ENCODE measurements at regions not wholly inside any gene's neighbourhood (a gene's known extent, or its start where the extent isn't known, plus 50 kb on each side); places are given as distances from the start of the nearest gene placed in this dataset.
"Not testable (repeated sequence)": the region's sequence is repeated elsewhere in the genome, so short reads cannot be mapped to it uniquely, and the experiment has no call there.

DNA sequence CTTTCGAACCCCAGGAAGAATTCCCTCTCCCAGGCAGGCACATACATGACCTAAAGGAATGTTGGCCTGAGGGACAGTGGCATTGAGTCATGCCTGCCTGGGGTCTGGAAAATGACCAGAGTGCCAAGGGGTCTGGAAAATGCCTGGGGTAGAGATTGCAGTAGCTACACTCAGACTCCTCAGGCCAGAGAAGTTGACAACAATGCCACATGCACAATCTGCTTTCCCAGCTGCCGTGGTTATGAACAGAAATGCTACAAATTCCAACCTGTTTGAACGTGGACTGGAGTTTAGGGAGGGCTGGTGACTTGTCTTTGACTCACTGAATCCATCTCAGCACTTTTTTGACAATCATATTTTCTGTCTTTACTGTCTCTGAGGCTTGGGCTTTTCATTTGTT is 250.0 kb downstream of the ABCC12 start:
- no peak for DNase-seq

DNA sequence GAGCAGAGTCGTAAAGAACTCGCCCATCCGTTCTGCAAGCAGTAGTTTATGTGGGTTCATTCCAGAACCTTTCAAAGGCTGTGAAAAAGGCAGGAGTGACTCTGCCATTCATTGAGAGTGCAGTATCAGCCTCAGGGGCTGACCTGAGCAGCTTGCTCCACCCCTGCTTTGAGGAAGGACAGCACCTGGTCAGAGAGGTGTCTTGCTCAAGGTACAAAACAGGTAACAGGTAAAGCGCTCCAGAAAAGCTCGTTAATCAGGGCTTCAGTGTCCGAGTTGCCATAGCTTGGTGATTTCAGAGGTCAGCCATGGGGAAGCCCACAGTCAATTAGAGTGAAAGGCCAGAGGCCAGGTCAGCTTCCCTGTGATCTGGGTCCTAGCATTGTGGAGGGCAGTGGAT is 251.1 kb downstream of the ABCC12 start:
- no peak for DNase-seq

DNA sequence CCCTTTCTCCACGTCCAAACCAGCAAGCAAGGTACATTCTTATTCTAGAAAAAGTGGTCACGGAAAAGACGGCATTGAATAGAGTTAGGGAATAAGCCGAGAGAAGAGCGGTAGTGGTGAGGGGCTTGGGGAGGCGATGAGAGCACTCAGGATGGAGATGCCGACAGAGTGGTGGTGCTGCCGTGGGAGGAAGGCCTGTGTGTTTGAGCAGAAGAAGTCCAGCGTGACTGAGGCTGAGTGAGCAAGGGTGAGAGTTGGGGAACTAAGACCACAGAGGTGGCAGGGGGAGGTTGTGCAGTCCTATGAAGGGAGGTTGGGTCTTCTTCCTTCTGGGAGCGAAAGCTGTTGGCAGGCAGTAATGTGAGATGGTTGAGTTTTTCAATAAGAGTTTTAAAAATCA is 252.3 kb downstream of the ABCC12 start:
- DNase-seq = no peak

DNA sequence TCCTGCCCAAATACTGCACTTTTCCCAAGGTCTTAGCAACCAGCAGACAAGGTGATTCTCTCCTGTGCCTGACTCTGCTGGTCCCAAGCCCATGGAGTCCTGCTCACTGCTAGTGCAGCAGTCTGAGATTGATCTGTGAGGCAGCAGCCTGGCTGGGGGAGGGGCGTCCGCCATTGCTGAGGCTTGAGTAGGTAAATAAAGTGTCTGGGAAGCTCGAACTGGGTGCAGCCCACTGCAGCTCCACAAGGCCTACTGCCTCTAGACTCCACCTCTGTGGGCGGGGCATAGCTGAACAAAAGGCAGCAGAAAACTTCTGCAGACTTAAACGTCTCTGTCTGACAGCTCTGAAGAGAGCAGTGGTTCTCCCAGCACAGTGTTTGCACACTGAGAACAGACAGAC is 258.7 kb downstream of the ABCC12 start:
- DNase-seq = not testable (repeated sequence)

DNA sequence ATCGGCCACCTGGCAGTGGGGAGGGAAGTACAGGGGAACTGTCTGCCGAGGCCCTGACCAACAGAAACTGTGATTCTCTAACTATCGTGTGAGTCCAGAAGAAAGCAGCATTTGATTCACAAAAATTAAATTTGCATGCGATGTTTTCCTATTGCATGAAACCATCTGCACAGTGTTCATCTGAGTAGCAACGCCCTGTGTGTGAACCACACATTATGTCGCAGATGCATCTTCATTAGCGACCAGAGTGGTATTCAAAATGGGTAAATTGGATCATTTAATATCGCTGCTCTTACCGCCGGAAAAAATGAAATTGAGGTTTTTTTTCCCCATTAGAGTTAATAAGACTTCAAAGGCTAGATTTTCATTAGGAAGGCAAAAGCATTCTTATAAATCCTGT is 260.6 kb downstream of the ABCC12 start:
- no peak for DNase-seq

DNA sequence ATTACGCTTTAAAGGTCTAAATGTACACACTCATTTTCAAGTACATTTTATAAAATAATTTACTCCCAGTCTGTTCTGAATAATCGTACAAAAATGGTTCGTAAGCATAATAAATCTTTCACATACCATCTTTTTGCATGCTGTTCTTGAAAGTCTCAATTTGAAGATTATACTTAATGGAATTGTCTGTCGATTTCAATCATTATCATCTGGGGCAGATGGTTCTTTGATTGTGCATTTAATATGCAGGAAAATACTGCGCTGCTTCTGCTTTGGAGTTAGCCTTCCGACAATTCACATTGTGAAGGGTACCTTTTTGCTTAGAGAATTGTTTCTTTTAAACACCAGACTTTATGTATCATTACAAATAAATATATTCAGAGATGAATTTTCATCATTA is 262.8 kb downstream of the ABCC12 start:
- DNase-seq = no peak

DNA sequence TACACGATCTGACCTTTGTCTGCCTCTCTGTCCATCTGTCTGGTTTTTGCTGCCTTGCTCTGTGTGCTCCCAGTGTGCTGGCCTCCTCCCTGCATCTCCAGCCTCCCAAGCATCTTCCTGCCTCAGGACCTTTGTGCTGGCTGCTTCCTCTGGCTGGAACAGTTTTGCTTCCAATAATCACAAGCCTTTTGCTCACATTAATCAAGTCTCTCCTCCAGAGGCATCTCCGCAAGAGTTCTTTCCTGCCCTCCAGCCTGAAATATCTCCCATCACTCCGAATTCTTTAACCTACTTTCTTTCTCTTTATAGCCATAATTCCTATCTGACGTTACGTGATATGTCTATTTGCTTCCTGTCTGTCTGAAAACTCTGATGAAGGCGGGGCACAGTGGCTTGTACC is 267.1 kb downstream of the ABCC12 start:
- DNase-seq = no peak

DNA sequence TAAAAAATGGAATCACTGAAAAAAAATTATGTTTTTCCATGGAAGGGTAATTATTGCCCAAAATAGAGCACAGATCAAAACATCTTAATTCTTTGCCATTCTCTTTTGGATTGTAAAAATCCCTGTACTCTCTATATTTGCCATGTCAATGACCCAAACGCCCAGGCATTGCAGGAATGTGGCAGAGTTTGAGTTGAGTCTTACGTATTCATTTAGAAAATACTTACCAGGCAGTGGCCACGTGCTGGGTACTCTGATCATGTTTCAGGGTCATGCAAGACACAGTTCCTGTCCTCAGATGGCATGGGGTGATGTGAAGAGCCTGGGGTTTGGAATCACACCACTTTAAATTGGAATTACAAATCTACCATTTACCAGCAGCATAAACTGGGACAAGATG is 267.7 kb downstream of the ABCC12 start:
- no peak for DNase-seq

DNA sequence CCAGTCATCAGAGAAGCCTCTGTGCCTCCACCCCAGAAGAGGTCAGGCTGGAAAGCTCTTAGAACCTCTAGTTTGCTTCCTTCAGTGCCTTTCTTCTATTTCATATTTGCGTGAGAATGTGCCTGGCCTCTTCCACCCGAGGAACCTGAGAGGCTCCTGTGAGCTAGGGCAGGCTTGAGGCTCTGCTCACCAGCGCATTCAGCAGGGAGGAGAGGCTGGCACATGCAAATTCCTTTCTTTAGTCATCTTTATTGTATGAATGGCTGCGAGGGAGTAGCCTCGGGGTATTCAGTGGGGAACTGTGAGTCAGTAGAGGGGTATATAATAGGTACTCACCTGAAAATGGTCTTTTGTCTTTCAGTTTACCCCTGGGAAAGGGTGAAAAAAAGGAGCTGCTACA is 268.3 kb downstream of the ABCC12 start:
- no peak for DNase-seq

DNA sequence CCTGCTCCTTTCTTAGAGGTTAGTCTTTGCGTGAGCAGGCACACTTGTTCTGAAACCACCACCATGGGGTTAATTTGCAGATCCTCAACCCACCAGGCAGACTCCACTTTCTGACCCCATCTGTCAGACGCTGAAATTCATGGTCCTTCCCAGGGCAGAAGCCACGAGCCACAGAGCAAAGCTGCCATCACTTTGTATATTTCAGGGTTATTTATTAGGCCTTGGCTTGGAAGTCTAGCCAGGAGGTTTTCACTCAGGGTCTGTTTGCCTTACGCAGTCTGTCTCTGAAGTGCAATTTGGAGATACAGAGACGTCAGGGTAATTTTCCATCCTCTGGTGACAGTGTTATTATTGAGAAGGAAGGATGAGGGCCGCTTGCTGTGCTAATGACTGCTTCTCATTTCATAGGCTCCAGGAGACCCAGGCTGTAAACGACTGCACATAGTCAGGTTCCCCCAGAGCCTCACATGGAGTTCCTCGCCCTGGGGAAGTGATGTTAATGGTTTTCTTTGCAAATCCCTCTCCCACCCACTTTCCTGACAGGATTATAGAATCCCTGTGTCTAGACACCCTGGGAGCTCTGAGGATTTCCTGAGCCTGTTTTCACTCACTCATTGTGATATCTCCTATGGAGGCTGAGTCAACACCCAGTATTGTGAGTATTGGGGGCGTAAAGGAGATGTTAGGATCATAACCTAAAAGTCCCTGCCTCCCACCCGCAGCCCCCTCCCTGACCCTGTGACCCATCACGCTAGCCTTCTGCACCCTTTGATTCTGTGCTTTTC is 269.0 kb downstream of the ABCC12 start:
- peak; percentile 33 for DNase-seq

DNA sequence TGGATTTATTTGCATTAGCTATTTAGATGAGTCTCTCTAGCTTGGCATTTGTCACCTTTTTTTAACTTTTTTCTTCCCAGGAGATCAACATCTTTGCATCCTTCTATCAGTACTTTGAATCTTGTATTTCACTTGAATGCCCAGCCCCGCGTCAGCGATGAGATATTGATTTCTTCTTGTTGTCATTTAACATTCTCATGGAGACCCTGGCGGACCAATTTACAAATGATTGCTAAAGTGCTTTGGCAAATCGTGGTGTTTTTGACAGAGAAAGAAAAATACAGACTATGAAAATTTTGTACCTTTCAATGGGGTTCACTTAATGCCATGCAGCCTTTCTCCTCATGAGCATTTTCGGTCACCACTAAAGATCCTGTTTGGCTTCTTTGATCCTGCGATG is 269.7 kb downstream of the ABCC12 start:
- DNase-seq = no peak

DNA sequence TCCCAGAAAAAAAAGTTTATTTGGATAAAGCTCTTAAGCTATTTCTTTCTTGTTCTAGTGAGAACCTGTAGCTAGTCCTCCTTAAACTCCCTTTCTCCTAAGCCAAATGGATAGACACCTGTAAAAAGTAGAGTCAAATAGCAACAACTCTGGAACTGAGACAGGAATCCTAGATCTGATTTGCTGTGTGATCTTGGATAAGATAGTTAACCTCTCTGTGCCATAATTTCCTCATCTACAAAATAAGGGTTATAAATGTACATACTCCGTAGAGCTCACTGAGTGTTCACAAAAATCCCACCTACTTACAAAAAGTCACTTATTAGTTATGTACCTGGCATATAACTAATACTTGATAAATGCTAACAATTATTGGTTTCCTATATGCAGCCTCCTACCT is 270.3 kb downstream of the ABCC12 start:
- DNase-seq = no peak

DNA sequence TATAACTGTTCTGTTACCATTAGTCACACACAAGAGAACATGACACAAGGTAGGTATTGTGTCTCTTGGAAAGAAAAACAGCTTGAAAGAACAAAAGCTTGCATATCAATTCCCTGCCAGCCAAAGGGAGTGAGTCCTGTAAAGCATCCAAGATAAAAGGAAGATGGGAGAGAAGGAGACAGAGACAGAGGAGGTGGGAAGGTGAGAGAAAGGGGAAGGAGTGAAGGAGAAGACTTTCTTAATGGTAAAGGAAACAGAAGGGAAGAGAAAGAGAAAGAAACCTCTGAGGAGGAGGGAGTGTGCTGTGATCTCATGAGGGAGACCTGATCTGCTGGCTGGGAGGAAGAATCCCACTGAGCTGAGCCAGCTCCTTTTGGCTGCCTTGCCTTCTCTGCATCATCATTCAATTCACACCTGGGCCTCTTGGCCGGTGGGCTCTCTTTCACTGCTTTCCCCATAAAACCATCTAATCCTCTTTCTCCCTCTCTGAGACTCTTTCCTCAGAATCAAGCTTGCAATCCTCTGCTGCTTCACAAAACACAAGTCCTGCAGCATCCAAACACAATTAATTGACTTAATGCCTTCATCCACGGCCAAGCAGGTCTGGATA is 271.6 kb downstream of the ABCC12 start:
- DNase-seq = no peak

DNA sequence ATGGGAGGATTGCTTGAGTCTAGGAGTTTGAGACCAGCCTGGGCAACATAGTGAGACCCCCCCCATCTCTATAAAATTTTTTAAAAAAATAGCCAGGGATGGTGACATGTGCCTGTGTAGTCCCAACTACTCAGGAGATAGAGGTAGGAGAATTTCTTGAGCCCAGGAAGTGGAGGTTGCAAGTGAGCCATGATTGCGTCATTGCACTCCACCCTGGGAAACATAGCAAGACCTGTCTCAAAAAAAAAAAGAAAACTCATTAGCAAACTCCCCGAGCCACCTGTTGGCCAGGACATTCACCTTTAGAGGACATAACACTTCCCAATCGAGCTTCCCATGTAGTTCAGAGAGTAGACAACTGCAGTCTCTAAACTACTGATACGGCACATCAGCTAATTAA is 274.2 kb downstream of the ABCC12 start:
- DNase-seq = no peak

DNA sequence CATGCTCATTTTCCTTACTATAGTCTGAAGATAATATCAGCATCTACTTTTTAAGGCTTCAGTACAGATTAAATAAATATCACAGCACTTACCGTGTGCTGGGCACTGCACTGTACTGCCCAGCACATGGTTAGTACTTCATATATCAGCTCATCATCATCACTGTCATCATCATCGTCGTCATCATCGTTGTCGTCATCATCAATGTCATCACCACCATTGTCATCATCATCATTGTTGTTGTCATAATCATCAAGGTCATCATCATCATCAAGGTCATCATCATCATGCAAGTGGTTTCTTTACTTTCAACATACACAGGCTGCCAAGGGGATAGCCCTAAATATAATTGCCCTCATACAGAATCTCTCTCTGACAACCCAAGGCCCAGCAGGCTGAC is 275.1 kb downstream of the ABCC12 start:
- no peak for DNase-seq

DNA sequence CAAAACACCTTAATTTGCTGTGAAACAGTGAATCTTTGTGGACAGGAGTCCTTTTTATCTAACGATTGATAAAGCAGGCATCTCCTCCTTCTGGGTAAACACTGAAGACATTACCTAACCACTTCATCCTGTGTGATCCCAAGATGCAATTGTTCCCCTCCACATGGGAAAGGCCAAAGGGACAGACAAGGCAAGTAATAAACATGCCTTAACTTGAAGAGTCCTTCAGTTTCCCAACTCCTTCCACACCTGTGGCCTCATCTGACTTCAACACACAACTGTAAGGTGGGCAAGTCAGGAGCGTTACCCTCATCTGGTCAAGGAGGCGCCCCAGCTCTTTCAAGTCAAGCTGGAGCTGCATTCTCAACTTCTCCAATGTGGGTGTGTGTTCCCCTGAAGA is 278.6 kb downstream of the ABCC12 start:
- no peak for DNase-seq

DNA sequence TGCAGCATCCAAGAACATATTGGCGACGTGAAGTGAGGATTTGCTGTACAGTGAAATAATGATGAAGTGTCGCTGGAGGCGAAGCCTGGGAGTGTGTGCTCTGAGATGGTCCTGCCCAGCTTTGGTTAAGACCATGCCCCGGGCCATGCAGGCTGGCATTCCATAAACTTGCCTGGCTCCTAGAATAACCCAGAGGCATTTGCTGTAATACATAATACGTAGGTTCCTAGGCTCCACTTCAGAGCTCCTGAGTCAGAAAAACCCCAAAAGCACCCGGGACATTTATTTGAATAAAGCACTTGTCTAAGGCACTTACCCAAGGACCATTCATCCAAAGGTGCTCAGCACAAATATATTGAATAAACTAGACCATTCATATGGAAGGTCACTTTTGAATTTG is 279.3 kb downstream of the ABCC12 start:
- no peak for DNase-seq

DNA sequence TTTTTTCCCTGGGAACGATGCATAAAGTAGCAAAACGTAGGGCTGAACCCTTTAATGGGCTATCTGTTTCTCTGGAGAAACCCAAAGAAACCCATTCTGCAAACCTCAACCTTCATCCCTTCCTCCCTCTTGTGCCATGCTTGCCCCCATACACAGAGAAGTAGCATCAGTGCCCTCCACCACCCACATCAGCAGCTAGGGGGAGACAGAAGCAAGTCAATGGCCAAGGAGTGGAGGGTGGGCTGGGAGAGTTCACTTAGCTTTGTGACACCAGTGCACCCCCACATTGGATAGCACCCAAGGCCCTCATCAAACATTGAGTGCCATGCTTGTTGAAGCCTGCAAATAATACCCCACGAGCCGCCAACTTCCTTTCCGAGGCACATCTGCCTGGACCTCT is 282.4 kb downstream of the ABCC12 start:
- no peak for DNase-seq

DNA sequence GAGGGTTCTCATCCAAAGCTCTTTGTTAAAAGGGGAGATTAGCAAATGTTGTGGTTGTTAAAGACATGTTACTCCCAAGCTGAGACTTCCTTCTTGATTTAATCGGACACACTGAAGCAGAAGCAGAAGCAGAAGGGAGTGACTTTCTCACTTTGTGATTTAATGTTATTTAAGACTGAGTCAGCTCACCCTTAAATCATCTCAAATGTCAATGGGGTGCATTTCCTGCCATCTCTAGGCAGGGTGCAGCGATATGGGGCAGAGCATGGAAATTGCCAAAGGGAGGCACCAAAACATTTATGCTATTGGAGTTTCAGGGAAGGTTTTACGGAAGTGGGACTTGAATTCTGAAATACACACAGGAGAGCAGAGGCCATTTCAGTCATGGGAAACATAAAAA is 283.6 kb downstream of the ABCC12 start:
- DNase-seq = no peak

DNA sequence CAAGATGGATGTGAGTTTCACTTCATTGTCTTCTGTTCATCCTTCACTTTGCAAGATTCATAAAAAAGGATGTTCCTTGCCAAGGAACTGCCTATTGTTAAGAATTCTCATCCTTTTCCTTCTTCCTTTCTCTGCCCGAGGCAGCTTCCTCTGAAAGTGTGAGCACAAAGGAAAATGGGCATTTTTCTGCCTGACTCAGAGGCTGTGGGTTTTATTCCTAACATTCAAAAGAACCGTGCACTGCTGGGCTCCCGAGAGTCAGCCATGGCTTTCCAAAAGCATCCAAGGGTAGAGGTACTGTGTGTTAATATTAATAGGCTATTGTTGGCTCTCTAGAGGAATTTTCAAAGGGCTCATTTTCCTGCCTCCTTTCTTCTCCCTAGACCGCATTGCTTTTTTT is 289.4 kb downstream of the ABCC12 start:
- DNase-seq = no peak

DNA sequence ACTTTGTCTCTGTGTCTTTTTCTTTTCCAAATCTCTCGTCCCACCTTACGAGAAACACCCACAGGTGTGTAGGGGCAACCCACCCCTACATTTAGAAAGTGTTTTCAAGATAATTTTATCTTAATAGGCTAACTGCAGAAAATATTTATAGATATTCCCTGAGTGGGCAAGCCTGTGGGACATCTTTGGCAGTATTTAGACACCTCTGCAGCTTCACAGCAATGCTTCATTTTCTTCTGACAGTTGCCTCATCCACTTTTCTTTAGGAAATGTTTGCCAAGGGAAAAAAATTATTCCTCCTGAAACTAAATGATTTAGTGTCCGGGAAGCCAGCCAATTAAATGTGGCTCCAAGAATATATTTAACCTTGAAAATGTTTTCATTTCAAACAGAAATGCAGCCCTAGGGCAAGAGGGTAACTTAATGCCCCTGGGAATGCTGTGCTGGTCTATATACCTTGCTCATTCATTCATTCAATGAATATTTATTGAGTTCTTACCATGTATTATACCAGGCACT is 290.4 kb downstream of the ABCC12 start:
- no peak for DNase-seq

DNA sequence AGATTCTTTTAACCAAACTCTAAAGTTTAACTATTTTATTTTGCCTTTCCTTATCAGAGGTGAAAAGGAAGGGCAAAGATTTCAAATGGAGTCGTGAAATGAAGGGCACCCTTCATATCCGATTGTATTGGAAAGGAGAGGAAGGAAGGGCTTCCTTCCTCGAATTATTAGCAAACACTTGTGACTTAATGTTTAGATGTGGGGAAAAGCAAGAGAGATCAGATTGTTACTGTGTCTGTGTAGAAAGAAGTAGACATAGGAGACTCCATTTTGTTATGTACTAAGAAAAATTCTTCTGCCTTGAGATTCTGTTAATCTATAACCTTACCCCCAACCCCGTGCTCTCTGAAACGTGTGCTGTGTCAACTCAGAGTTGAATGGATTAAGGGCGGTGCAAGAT is 291.5 kb downstream of the ABCC12 start:
- DNase-seq = not testable (repeated sequence)

DNA sequence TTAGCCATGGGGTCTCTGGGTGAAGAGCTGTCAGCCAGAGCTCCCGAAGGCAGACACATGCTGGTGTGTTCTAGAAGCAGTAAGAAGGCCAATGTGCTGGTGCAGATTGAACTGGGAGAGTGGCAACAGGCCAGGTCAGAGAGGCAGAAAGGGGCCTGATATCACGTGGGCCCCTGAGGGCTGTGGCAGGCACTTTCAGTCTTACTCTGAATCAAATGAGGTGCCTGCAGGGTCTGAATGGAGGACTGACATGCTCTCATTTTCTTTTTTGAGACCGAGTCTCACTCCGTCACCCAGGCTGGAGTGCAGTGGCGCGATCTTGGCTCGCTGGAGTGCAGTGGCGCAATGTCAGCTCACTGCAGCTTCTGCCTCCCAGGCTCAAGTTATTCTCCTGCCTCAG is 293.8 kb downstream of the ABCC12 start:
- no peak for DNase-seq
